ENCODE measurements at regions not wholly inside any gene's neighbourhood (a gene's known extent, or its start where the extent isn't known, plus 50 kb on each side); places are given as distances from the start of the nearest gene placed in this dataset.

GRCh38 chr18:39325973-39326372 is 1760.4 kb upstream of the CELF4 start:
- no peak overlapping the region for H3K4me3 Mint-ChIP-seq
- no peak overlapping the region for H3K27ac Mint-ChIP-seq
- no peaks in the 10 kb centered on the region for H3K27me3 Mint-ChIP-seq (ENCODE audit: insufficient read depth)
- 100% methylated on average over 1 of the region's 1 CpG; no CpG with 5 or more reads in 1 of the 2 experiments for WGBS, 2 experiments (ENCODE audit: insufficient coverage in 1 of 2, insufficient read length in 1 of 2)
- Histone ChIP-seq H3K9ac (ENCODE audit: extremely low read depth, low read length, poor library complexity, severe bottlenecking) (no peak overlapping the region), H3K27me3 (ENCODE audit: control insufficient read depth, insufficient read depth, low read length, poor library complexity, severe bottlenecking) (no peaks in the 10 kb centered on the region), H3K36me3 (ENCODE audit: control insufficient read depth, insufficient read depth, low read length) (no peaks in the 10 kb centered on the region), H3K4me3 (ENCODE audit: low read length) (no peak overlapping the region), H3K27ac (ENCODE audit: low read depth, low read length) (no peak overlapping the region), H3K9me3 (ENCODE audit: control insufficient read depth, low read length) (no peaks in the 10 kb centered on the region), H3K4me1 (ENCODE audit: control insufficient read depth, insufficient read depth, low read length) (no peaks in the 10 kb centered on the region)
- no peaks in the 10 kb centered on the region for H3K36me3 Mint-ChIP-seq (ENCODE audit: low read depth)
- peaks cover 8% of the 10 kb centered on the region for H3K4me1 Mint-ChIP-seq
- H3K9me3 Mint-ChIP-seq: no peaks in the 10 kb centered on the region
- DNase-seq: no peak
- TF ChIP-seq, protein P1, sequence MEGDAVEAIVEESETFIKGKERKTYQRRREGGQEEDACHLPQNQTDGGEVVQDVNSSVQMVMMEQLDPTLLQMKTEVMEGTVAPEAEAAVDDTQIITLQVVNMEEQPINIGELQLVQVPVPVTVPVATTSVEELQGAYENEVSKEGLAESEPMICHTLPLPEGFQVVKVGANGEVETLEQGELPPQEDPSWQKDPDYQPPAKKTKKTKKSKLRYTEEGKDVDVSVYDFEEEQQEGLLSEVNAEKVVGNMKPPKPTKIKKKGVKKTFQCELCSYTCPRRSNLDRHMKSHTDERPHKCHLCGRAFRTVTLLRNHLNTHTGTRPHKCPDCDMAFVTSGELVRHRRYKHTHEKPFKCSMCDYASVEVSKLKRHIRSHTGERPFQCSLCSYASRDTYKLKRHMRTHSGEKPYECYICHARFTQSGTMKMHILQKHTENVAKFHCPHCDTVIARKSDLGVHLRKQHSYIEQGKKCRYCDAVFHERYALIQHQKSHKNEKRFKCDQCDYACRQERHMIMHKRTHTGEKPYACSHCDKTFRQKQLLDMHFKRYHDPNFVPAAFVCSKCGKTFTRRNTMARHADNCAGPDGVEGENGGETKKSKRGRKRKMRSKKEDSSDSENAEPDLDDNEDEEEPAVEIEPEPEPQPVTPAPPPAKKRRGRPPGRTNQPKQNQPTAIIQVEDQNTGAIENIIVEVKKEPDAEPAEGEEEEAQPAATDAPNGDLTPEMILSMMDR (conservative IDR thresholded peaks at IDR 0.05): no peak

DNA sequence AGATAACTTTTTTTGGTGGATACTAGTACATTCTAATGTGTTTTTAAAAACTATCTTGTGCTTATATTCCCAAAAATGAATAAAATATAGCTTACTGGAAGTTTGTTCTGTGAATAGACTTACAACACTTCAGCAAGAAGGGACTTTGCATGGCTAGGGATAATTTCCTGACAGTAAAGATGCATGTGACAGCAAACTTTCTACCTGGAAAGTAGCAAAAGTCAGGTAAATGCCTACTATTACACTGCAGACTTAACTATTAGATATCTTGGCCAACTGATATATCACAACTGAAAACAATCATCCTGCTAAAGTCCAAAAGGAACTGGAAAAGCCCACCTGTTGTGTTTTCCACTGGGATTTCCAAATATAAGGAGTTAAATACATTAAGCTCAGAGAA is 1753.5 kb upstream of the CELF4 start:
- Mint-ChIP-seq H3K4me1 (peaks cover 10% of the 10 kb centered on the region), H3K9me3 (no peaks in the 10 kb centered on the region), H3K27ac (no peak overlapping the region), H3K36me3 (ENCODE audit: low read depth) (no peaks in the 10 kb centered on the region), H3K27me3 (ENCODE audit: insufficient read depth) (no peaks in the 10 kb centered on the region), H3K4me3 (no peak overlapping the region)
- Histone ChIP-seq H3K36me3 (ENCODE audit: control insufficient read depth, insufficient read depth, low read length) (no peaks in the 10 kb centered on the region), H3K27me3 (ENCODE audit: control insufficient read depth, insufficient read depth, low read length, poor library complexity, severe bottlenecking) (no peaks in the 10 kb centered on the region), H3K9me3 (ENCODE audit: control insufficient read depth, low read length) (no peaks in the 10 kb centered on the region), H3K9ac (ENCODE audit: extremely low read depth, low read length, poor library complexity, severe bottlenecking) (no peak overlapping the region), H3K27ac (ENCODE audit: low read depth, low read length) (no peak overlapping the region), H3K4me1 (ENCODE audit: control insufficient read depth, insufficient read depth, low read length) (no peaks in the 10 kb centered on the region), H3K4me3 (ENCODE audit: low read length) (no peak overlapping the region)
- TF ChIP-seq, protein P1 (conservative IDR thresholded peaks at IDR 0.05): no peak
- DNase-seq: no peak

DNA sequence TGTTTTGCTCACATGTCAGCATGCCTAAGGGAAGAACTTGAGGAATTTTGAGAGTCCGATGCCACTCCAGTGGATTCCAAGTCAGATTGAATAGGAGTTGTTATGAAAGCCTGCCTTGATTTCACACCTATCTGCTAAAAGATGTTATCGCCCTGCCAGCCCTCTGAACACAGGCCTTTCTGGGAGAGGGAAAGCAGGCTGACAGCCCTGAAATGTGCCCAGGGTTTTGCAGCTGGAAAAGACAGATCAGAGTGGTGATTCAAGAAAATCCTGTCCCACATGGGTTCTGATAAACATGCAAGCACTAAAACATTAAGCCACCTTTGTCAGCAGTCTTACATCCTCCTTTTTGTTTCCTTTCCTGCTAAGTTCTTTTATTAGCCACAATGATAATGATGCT is 1752.9 kb upstream of the CELF4 start:
- WGBS, 2 experiments (ENCODE audit: insufficient coverage in 1 of 2, insufficient read length in 1 of 2): 79% methylated on average over 2 of the region's 2 CpGs; no CpG with 5 or more reads in 1 of the 2 experiments

More for the DNA sequence above, 1752.9 kb upstream of the CELF4 start:
- H3K27ac Mint-ChIP-seq: no peak overlapping the region
- no peaks in the 10 kb centered on the region for H3K27me3 ChIP-seq (ENCODE audit: control insufficient read depth, insufficient read depth, low read length, poor library complexity, severe bottlenecking)
- H3K4me1 ChIP-seq (ENCODE audit: control insufficient read depth, insufficient read depth, low read length): no peaks in the 10 kb centered on the region
- H3K4me3 ChIP-seq (ENCODE audit: low read length): no peak overlapping the region
- H3K27me3 Mint-ChIP-seq (ENCODE audit: insufficient read depth): no peaks in the 10 kb centered on the region
- no peaks in the 10 kb centered on the region for H3K9me3 ChIP-seq (ENCODE audit: control insufficient read depth, low read length)
- H3K9ac ChIP-seq (ENCODE audit: extremely low read depth, low read length, poor library complexity, severe bottlenecking): no peak overlapping the region
- TF ChIP-seq, protein P1 (conservative IDR thresholded peaks at IDR 0.05): no peak
- no peaks in the 10 kb centered on the region for H3K36me3 ChIP-seq (ENCODE audit: control insufficient read depth, insufficient read depth, low read length)
- DNase-seq: peak; percentile 48
- H3K9me3 Mint-ChIP-seq: no peaks in the 10 kb centered on the region
- H3K27ac ChIP-seq (ENCODE audit: low read depth, low read length): no peak overlapping the region
- no peak overlapping the region for H3K4me3 Mint-ChIP-seq
- peaks cover 10% of the 10 kb centered on the region for H3K4me1 Mint-ChIP-seq
- no peaks in the 10 kb centered on the region for H3K36me3 Mint-ChIP-seq (ENCODE audit: low read depth)

Data from endodermal cell (in vitro differentiated cells).